ENCODE measurements at regions not wholly inside any gene's neighbourhood (a gene's known extent, or its start where the extent isn't known, plus 50 kb on each side); places are given as distances from the start of the nearest gene placed in this dataset.
A peak's percentile ranks its signal among the peaks of the same experiment; 100 is the strongest.

DNA sequence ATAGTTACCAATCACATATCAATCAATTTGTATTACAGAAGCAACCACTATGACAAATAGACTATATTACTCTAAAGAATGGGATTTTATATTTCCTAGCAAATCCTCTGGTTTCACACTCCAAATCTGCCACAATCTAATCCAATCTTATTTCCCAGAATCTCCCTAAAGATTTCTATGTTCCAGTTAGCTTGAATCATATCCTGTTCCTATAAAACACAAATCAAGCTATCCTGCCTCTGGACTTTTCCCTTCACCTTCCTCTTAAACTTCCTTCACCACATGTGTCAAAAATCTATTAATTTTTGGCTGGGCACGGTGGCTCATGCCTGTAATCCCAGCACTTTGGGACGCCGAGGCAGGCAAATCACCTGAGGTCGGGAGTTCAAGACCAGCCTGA lies 50.0 kb downstream of the PIK3C2A start:
- no peaks in the 10 kb centered on the region for H3K9me3 Mint-ChIP-seq
- peaks cover 25% of the 10 kb centered on the region for H3K4me1 ChIP-seq (ENCODE audit: insufficient read depth, low read length)
- H3K4me3 ChIP-seq (ENCODE audit: low read length in 2 of 2): no peak overlapping the region
- no peaks in the 10 kb centered on the region for H3K9me3 ChIP-seq (ENCODE audit: control insufficient read depth in 1 of 2, low read length in 2 of 2)
- POLR2A ChIA-PET (ENCODE audit: partially characterized antibody): no interaction called here
- peak overlapping the region in 1 of 7 donors; percentile 28 for H3K27ac Mint-ChIP-seq
- peaks cover 33 to 45% (median 41%) of the 10 kb centered on the region in 4 donors for H3K4me1 Mint-ChIP-seq
- no peaks in the 10 kb centered on the region for H3K36me3 ChIP-seq (ENCODE audit: insufficient read depth, low read length)
- H3K27me3 Mint-ChIP-seq: no peaks in the 10 kb centered on the region
- no peaks in the 10 kb centered on the region for H3K27me3 ChIP-seq (ENCODE audit: insufficient read depth, low read length)
- H3K27ac ChIP-seq (ENCODE audit: low read depth, low read length): no peak overlapping the region
- no peak for DNase-seq
- no peak overlapping the region for H3K4me3 Mint-ChIP-seq
- intact Hi-C loops (cut with micrococcal nuclease): no loop called here
- CTCF ChIA-PET (ENCODE audit: partially characterized antibody): interaction anchor here (1.6 to 1.7 kb wide), 2 partner anchors 8 to 15 kb away, joined by 3 read pairs; no protein-coding TSS in a partner anchor
- peaks cover 10 to 21% of the 10 kb centered on the region in 2 donors for H3K36me3 Mint-ChIP-seq

DNA sequence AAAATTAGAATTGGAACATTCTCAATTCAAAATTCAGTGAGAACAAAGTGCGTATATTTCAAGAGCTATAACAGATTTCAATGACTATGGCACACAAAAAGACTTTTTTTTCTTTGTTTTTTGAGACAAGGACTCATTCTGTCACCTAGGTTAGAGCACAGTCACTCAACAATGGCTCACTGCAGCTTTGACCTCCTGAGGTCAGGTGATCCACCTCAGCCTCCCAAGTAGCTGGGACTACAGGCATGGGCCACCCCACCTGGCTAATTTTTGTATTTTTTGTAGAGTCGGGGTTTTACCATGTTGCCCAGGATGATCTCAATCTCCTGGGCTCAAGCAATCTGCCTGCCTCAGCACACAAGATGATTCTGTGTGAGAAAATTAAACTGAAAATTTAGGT lies 51.5 kb downstream of the PIK3C2A start:
- Mint-ChIP-seq H3K27ac (no peak overlapping the region), H3K4me1 (peaks cover 22 to 31% (median 27%) of the 10 kb centered on the region in 4 donors), H3K27me3 (no peaks in the 10 kb centered on the region), H3K9me3 (no peaks in the 10 kb centered on the region), H3K36me3 (peaks cover 16 to 23% of the 10 kb centered on the region in 2 donors), H3K4me3 (no peak overlapping the region)
- intact Hi-C loops (cut with micrococcal nuclease): no loop called here
- CTCF ChIA-PET (ENCODE audit: partially characterized antibody): no interaction called here
- Histone ChIP-seq H3K9me3 (ENCODE audit: control insufficient read depth in 1 of 2, low read length in 2 of 2) (no peaks in the 10 kb centered on the region), H3K27ac (ENCODE audit: low read depth, low read length) (no peak overlapping the region), H3K4me1 (ENCODE audit: insufficient read depth, low read length) (peaks cover 11% of the 10 kb centered on the region), H3K27me3 (ENCODE audit: insufficient read depth, low read length) (no peaks in the 10 kb centered on the region), H3K36me3 (ENCODE audit: insufficient read depth, low read length) (no peaks in the 10 kb centered on the region), H3K4me3 (ENCODE audit: low read length in 2 of 2) (no peak overlapping the region)
- DNase-seq: no peak
- POLR2A ChIA-PET (ENCODE audit: partially characterized antibody): no interaction called here

DNA sequence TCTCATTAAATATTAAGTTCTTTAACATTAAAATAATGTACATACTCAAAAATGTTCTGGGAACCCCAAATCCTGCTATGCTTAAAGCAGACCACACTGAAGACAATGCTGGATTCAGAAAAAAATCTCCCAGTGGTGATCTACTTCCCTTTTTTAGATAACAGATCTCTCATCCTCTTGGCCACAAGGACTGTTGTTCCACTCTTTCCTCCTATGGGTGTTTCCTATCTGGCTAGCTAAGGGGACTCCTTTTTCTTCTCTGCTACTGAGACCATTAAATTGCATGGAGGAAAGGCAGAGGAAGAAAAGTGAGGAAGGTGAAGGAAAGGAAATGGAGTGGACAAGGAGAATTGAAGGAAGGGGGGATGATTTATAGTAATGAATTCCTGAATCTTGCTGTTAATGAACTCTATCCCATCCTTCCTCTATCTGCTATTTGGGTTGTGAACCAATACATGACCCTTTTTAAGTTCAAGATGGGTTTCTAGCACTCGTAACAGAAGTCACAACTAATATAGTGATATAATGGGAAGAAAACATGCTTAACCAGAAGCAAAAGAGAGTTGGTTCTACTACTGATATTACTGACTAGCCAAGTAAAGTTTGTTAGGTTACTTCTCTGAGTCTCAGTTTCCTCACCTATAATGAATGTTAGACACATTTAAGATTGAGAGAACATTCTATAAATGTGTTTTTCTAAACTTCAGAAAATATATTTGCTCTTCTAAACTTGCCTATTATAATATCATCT lies 53.2 kb downstream of the PIK3C2A start:
- Histone ChIP-seq H3K4me3 (ENCODE audit: low read length in 2 of 2) (no peak overlapping the region), H3K36me3 (ENCODE audit: insufficient read depth, low read length) (no peaks in the 10 kb centered on the region), H3K27me3 (ENCODE audit: insufficient read depth, low read length) (no peaks in the 10 kb centered on the region), H3K4me1 (ENCODE audit: insufficient read depth, low read length) (no peaks in the 10 kb centered on the region), H3K27ac (ENCODE audit: low read depth, low read length) (no peak overlapping the region), H3K9me3 (ENCODE audit: control insufficient read depth in 1 of 2, low read length in 2 of 2) (no peaks in the 10 kb centered on the region)
- no peak overlapping the region for H3K4me3 Mint-ChIP-seq
- H3K27ac Mint-ChIP-seq: peak overlapping the region in 1 of 7 donors; percentile 53
- no peak for DNase-seq
- intact Hi-C loops (cut with micrococcal nuclease): no loop called here
- peaks cover 13 to 16% (median 15%) of the 10 kb centered on the region in 4 donors for H3K4me1 Mint-ChIP-seq
- POLR2A ChIA-PET (ENCODE audit: partially characterized antibody): no interaction called here
- H3K9me3 Mint-ChIP-seq: no peaks in the 10 kb centered on the region
- no peaks in the 10 kb centered on the region for H3K27me3 Mint-ChIP-seq
- H3K36me3 Mint-ChIP-seq: peaks cover 21 to 31% of the 10 kb centered on the region in 2 donors
- CTCF ChIA-PET (ENCODE audit: partially characterized antibody): no interaction called here

- peaks cover 21 to 31% of the 10 kb centered on the region in 2 donors for H3K36me3 Mint-ChIP-seq
- CTCF ChIA-PET (ENCODE audit: partially characterized antibody): no interaction called here
- POLR2A ChIA-PET (ENCODE audit: partially characterized antibody): no interaction called here
- peaks cover 9 to 14% (median 11%) of the 10 kb centered on the region in 4 donors for H3K4me1 Mint-ChIP-seq
- no peak overlapping the region for H3K4me3 Mint-ChIP-seq
- Histone ChIP-seq H3K27me3 (ENCODE audit: insufficient read depth, low read length) (no peaks in the 10 kb centered on the region), H3K36me3 (ENCODE audit: insufficient read depth, low read length) (no peaks in the 10 kb centered on the region), H3K4me1 (ENCODE audit: insufficient read depth, low read length) (no peaks in the 10 kb centered on the region), H3K9me3 (ENCODE audit: control insufficient read depth in 1 of 2, low read length in 2 of 2) (no peaks in the 10 kb centered on the region), H3K4me3 (ENCODE audit: low read length in 2 of 2) (no peak overlapping the region), H3K27ac (ENCODE audit: low read depth, low read length) (no peak overlapping the region)
- H3K27me3 Mint-ChIP-seq: no peaks in the 10 kb centered on the region
- no peaks in the 10 kb centered on the region for H3K9me3 Mint-ChIP-seq
- DNase-seq: no peak
- intact Hi-C loops (cut with micrococcal nuclease): no loop called here
- no peak overlapping the region for H3K27ac Mint-ChIP-seq
Observed at GRCh38 chr11:17153757-17154156, 54.0 kb downstream of the PIK3C2A start.

- no peaks in the 10 kb centered on the region for H3K9me3 Mint-ChIP-seq
- Histone ChIP-seq H3K9me3 (ENCODE audit: control insufficient read depth in 1 of 2, low read length in 2 of 2) (no peaks in the 10 kb centered on the region), H3K4me1 (ENCODE audit: insufficient read depth, low read length) (no peaks in the 10 kb centered on the region), H3K36me3 (ENCODE audit: insufficient read depth, low read length) (no peaks in the 10 kb centered on the region), H3K27ac (ENCODE audit: low read depth, low read length) (no peak overlapping the region), H3K4me3 (ENCODE audit: low read length in 2 of 2) (no peak overlapping the region), H3K27me3 (ENCODE audit: insufficient read depth, low read length) (no peaks in the 10 kb centered on the region)
- intact Hi-C loops (cut with micrococcal nuclease): no loop called here
- DNase-seq: no peak
- no peaks in the 10 kb centered on the region for H3K27me3 Mint-ChIP-seq
- peaks cover 27 to 32% of the 10 kb centered on the region in 2 donors for H3K36me3 Mint-ChIP-seq
- H3K27ac Mint-ChIP-seq: no peak overlapping the region
- peaks cover 7 to 12% (median 10%) of the 10 kb centered on the region in 4 donors for H3K4me1 Mint-ChIP-seq
- POLR2A ChIA-PET (ENCODE audit: partially characterized antibody): no interaction called here
- no peak overlapping the region for H3K4me3 Mint-ChIP-seq
- CTCF ChIA-PET (ENCODE audit: partially characterized antibody): no interaction called here
Observed at GRCh38 chr11:17152306-17152705, 55.5 kb downstream of the PIK3C2A start.

GRCh38 chr11:17150521-17150920 lies 57.3 kb downstream of the PIK3C2A start:
- Mint-ChIP-seq H3K27me3 (no peaks in the 10 kb centered on the region), H3K4me1 (peaks cover 5 to 9% (median 7%) of the 10 kb centered on the region in 4 donors), H3K27ac (no peak overlapping the region), H3K36me3 (peaks cover 33 to 35% of the 10 kb centered on the region in 2 donors), H3K4me3 (no peak overlapping the region), H3K9me3 (no peaks in the 10 kb centered on the region)
- H3K27me3 ChIP-seq (ENCODE audit: insufficient read depth, low read length): no peaks in the 10 kb centered on the region
- H3K4me3 ChIP-seq (ENCODE audit: low read length in 2 of 2): no peak overlapping the region
- ChIA-PET CTCF (ENCODE audit: partially characterized antibody) (interaction anchor here (1.0 to 1.1 kb wide), 2 partner anchors 8 to 11 kb away, joined by 3 read pairs; no protein-coding TSS in a partner anchor), POLR2A (ENCODE audit: partially characterized antibody) (interaction anchor here (1.2 to 1.8 kb wide), 2 partner anchors 9 to 32 kb away, joined by 3 read pairs; no protein-coding TSS in a partner anchor)
- intact Hi-C loops (cut with micrococcal nuclease): no loop called here
- H3K9me3 ChIP-seq (ENCODE audit: control insufficient read depth in 1 of 2, low read length in 2 of 2): no peaks in the 10 kb centered on the region
- no peaks in the 10 kb centered on the region for H3K36me3 ChIP-seq (ENCODE audit: insufficient read depth, low read length)
- DNase-seq: no peak
- H3K4me1 ChIP-seq (ENCODE audit: insufficient read depth, low read length): no peaks in the 10 kb centered on the region
- no peak overlapping the region for H3K27ac ChIP-seq (ENCODE audit: low read depth, low read length)

- DNase-seq: no peak
- Histone ChIP-seq H3K36me3 (ENCODE audit: insufficient read depth, low read length) (peaks cover 3% of the 10 kb centered on the region), H3K9me3 (ENCODE audit: control insufficient read depth in 1 of 2, low read length in 2 of 2) (no peaks in the 10 kb centered on the region), H3K27ac (ENCODE audit: low read depth, low read length) (no peak overlapping the region), H3K4me1 (ENCODE audit: insufficient read depth, low read length) (no peaks in the 10 kb centered on the region), H3K4me3 (ENCODE audit: low read length in 2 of 2) (no peak overlapping the region), H3K27me3 (ENCODE audit: insufficient read depth, low read length) (no peaks in the 10 kb centered on the region)
- H3K4me3 Mint-ChIP-seq: no peak overlapping the region
- CTCF ChIA-PET (ENCODE audit: partially characterized antibody): no interaction called here
- POLR2A ChIA-PET (ENCODE audit: partially characterized antibody): no interaction called here
- H3K4me1 Mint-ChIP-seq: no peaks in the 10 kb centered on the region
- no peaks in the 10 kb centered on the region for H3K27me3 Mint-ChIP-seq
- H3K36me3 Mint-ChIP-seq: peaks cover 36 to 40% of the 10 kb centered on the region in 2 donors
- H3K27ac Mint-ChIP-seq: no peak overlapping the region
- intact Hi-C loops (cut with micrococcal nuclease): no loop called here
- no peaks in the 10 kb centered on the region for H3K9me3 Mint-ChIP-seq
Observed at GRCh38 chr11:17148536-17148935, 59.2 kb downstream of the PIK3C2A start.

Data from CD4-positive, alpha-beta memory T cell (primary cell).